ENCODE measurements at regions not wholly inside any gene's neighbourhood (a gene's known extent, or its start where the extent isn't known, plus 50 kb on each side); places are given as distances from the start of the nearest gene placed in this dataset.

DNA sequence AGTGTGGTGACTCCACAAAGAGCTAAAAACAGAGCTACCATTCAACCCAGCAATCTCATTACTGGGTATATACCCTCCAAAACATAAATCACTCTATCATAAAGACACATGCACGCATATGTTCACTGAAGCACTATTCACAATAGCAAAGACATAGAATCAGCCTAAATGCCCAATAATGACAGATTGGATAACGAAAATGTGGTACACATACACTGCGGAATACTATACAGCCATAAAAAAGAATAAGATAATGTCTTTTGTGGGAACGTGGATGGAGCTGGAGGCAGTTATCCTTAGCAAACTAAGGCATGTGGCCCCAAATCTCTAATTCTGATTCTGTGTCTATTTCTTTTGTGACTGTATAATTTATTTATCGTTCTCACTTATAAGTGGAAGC lies 89.0 kb upstream of the PRNP start:
- DNase-seq = no peak

DNA sequence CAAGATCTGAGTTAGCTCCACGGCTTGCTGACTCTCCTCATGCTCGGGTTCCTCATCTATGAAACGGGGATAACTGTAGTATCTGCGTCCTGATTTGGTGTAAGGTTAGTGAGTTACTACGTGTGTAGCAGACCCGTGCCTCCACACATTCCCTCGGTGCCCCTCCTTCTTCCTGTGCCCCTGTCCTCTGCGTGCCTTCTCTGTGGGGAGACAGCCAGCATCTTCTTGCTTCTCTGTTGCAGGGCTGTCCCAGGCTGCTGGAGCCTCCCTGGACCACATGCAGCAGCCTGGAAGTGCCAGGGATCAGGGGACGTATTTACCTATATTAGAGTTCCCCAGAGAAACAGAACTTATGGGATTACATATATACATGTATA lies 93.1 kb upstream of the PRNP start:
- no peak for DNase-seq

DNA sequence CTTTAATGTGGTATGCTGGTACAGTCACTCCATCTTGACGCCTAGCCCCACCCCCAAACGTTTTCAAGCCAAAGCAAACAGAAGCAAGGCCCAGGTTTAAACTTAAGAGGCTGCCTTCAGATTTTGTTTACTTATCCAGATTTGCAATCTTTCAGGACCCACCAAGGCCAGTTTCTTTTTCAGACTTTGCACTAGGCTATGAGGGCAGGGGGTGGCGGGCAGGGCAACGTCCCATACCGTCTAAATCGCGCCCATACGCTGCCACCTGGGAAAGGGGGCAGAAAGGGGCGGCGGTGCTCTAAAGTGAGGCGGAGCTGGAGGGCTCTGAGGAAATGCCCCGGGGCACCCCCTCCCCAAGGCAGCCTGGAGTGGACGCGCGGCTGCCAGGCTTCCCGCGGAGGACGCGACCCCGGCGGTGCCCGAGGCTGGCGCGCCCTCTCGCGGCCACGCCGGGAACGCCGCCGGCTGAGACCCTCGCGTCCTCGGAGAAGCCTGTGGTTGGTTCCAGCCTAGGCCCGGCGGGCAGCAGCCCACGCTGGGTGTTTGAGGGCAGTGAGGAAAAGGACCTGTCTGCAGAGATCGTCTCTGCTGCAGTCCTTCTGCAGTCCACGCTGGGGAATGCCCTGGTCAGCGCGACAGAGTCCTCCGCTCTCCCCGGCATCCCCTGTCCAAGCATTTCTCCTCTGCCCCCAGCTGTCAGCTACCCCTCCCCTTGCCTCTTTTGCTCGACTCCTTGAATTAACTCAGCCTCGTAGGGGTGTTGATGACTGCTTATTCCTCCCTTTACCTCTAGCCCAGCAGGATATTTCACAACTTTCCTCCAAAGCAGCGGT lies 93.7 kb upstream of the PRNP start:
- DNase-seq = peak; percentile 29

DNA sequence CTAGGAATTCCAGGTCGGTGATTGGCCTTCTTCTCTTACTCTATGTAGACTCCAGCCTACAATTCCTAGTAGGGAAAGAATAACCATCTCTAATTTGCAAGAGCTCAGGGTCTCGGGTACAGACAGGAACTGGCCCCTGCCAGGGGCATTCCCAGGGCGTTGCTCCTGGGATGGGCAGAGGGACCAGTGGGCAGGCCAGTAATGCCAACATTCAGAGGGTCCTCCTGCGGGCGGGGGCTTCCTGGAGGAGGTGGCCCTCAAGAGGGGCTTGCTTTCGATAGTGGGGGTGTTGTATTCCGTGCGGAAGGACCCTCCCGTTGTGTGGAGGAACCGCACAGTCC lies 94.3 kb upstream of the PRNP start:
- no peak for DNase-seq

DNA sequence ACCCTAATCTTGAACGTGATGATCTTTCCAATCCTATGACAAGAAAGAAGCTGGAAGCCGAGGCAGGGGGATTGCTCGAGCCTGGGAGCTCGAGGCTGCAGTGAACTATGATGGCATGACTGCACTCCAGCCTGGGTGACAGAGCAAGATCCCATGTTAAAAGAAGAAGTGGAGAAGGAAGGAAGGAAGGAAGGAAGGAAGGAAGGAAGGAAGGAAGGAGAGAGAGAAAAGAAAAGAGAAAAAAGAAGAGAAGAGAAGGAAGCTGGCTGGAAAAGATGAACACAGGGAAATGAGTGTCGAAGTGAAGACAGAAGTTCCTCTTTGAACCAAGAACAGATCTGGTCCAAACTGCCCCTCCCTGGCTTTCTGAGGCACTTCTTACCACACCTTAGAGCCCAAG lies 100.5 kb upstream of the PRNP start:
- no peak for DNase-seq

DNA sequence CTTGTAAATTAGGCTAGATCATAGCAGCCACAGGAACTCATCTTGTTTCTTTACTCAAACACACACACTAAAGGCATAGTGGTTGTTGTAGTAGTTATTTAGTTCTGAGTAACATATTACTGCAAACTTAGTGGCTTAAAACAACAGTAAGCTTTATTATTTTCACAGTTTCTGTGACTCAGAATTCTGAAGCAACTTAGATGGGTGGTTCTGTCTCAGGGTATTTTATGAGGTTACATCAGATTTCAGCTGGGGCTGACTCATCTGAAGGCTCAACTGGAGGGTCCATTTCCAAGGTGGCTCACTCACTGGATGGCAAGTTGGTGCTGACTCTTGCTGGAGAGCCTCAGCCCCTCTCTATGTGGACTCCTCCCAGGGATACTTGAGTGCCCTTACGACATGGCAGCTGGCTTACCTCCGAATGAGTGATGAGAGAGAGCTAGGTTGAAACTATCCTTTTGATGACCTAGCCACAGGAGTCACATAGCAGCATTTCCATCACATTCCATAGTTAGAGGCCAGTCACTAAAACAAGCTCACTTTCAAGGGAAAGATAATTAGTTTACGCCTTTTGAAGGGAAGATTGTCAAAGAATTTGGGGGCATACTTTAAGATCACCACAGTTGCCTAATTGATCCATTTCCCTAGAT lies 101.0 kb upstream of the PRNP start:
- DNase-seq = no peak

DNA sequence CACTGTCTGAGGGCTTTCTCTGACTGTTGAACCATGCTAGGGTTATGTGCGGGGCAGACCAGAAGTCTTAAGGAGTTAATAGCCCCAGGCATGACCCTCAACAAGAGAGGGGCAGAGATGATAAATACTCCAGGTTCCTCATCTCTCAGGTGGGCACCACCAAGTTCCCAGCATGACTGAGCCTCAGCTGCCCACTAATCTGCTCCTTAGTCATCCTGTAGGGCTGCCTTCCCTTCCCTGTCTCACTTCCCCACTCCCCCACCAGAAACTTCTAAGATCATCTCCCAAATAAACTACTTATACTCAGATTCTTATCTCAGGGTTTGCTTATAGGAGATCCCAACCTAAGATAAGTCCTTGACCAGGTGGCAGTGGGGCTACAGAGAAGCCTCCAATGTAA lies 101.7 kb upstream of the PRNP start:
- no peak for DNase-seq

DNA sequence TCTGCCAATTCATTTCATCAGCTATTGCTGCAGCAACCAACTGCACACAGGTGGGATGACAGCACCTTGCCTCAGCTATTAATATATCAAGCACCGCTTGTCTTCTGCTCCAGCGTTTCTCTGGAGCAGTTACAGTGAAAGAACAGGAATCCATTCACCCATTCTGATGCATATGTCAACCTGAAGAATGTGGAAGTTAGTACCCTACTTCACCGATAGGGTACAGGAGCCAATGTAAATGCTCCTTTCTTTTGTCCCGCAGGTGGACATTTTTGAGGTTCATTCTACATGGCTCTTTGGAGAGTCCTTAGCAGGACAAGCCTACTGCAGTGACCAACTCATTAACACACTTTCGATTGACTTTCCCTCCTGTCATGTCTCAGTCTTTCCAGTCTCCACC lies 104.4 kb upstream of the PRNP start:
- DNase-seq = no peak

DNA sequence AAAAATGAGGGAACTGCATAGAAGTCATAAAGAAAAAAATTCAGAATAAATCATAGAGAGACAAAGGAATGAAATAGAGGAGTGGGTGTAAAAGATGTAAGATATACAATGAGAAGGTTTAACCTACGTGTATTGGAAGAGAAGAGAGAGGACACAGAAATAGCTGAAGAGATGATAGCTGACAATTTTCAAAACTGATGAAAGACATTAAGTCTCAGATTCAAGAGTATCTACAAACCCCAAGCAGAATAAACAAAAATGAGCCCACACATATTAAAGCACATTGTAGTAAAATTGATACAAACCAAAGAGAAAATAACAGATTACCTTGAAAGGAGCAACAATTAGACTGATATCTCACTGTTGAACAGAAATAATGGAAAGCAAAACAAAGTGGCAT lies 107.9 kb upstream of the PRNP start:
- DNase-seq = no peak

DNA sequence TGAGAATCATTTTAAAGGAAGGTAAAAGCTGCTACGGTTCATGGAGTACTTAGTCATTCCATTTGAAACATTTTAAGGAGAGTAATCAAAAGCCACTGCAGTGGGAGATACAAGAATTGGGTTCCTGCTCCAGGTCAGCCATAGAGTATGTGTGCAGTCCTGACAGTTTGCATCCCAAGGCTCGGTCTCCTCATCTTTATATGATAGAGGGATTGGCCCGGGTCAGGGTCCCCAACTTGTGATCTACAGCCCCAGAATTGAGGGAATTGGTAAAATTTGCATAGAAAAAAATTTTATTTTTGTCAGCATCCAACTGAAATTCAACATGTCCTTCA lies 111.9 kb upstream of the PRNP start:
- DNase-seq = no peak

DNA sequence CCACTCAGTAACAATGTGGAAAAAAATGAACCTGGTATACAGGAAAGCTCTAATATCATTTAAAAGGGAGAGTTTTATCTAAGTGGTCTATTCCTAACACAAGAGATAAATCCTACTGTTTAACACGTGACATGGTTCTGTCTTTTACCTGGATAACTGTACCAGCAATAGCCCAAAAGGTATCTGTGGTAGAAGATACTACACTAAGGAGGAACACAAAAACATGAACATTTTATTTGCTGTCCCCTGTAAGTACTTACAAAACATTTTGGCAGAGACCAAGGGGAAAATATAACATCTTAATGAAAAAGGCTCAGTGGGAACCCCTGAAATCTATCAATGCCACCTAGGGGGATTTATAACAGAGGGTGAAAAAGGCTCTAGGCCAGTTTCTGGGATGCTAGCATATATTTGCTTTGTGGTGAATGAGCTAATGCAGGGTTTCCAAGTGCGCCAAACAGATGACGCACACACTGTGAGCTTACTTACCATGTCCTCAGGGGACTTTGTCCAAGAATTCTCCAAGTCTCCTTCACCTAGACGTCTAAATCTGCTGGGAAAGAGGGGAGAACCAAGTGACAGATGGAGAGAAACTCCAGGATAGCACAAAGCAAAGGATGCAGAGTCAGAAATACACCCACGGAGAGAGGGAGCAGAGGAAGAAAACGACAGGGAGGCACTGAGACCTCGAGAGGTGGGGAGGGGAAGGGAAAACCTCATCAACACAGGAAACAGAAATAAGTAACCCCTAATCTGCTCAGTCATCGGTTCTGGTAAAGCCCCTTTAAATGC lies 112.5 kb upstream of the PRNP start:
- DNase-seq = no peak

DNA sequence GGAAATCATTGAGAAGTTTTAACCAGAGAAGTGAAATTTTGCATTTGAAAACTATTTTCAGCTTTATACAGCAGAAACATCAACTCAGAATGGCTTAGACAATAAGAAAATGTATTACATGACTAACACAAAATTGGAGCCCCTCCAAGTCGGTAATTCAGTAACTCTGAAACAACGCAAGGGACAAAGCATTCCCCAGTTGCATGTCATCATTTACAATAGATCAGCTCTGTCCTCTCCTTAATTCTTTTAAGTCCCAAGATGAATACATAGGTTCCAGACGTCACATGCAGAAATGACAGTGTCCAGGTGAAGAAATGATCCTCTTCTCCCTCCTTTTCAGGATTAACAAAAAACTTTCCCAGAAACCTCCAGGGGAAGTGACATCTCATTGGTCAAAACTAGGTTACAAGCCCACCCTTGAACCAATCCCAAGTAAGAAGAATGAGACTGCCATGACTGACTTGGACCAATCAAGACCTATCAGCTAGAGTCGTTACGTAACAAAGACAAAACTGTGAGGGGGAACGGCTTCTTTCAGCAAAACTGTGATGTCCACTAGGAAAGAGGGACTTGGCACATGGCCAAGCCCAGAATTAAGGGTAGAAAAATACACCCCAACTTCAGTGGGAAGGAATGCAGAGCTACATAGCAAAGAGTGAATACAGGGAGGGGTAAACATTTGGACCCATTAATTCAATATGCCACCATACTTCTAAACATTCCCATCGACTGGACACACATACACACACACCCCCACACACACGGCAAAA lies 114.3 kb upstream of the PRNP start:
- DNase-seq = no peak

DNA sequence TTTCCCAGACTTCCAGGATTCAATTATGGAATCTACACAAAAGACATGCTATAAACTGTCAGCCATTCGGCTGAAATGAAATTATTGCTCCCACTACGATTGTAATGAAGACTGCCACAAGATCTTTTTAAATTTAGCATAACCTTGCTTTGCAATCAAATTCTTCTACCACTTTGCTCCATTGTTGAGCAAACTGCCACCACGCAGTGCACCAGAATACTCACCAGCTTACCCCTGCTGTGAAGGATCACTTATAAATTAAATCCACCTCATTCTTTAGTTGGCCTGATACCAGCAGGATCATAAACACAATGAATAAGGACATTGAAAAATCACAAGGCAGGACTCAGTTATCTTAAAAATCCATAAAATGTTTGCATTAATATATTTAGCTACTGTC lies 116.4 kb upstream of the PRNP start:
- DNase-seq = no peak

DNA sequence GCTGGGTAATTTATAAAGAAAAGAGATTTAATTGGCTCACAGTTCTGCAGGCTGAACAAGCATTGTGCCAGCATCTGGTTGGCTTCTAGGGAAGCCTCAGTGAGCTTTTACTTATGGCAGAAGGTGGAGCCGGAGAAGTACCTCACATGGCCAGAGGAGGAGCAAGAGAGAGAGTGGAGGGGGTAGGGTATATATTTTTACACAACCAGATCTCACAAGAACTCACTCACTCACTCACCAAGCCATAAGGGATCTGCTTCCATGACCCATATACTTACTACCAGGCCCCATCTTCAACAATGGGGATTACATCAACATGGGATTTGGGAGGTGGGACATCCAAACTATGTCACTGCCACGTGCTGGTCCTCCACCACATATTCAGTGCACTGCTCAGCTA lies 117.2 kb upstream of the PRNP start:
- DNase-seq = no peak

DNA sequence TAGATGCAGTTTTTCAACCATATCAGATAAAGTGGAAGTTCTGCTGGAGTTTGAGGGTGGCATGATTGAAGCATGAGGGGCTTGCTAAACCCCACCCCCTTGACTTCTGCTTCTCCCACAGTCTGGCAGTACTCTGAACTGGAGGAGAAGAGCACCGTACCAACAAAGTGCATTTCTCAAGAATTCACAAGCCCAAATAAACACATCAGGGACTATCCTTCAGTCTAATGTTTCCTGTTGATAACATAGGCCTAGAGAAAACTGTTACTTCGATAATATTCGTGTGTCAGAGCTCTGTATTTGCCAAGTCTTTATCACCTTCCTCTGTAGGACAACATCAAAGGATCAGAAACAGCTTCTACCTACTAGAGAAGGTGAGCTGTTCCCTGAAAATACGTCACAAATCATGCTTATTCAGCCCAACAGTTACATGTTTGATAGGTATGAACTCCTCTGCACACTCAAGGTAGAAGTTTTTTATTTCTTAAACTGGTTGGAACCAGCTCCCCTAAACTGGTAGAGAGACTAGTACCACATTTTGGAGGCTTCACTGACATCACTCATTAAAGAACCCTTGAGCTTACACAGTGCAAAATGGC lies 117.8 kb upstream of the PRNP start:
- no peak for DNase-seq

DNA sequence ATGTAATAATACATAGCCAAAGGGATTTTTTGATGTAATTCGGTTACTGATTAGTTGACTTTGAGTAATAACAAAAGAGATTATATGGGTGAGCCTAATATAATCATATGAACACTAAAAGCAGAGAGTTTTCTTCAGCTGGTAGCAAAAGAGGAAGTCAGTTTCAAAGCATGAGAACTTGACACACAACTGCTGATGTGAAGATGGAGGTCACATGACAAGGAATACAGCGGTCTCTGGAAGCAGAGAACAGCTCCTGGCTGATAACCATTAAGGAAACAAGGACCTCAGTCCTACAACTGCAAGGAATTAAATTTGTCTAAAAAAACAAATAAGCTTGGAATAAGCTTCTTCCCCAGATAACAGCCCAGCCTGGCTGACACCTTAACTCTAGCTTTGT lies 119.1 kb upstream of the PRNP start:
- no peak for DNase-seq

DNA sequence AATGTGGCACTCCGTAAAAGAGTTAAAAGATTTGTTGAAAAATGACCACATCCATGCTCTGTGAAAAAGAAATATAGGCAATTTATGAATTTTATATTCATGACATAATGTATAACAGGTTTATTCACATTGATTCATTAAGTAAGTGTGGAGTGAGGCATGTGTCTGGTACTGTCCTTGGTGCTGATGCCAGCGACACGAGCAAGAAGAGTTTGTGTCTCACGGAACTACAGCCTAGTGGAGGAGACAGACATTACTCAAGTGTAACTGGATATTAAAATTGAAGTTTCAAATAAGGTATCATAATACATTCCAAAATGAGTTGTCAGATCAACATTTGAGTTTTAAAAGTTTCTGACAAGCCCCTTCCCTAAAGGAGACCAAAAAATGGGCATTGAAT lies 122.7 kb upstream of the PRNP start:
- DNase-seq = no peak

DNA sequence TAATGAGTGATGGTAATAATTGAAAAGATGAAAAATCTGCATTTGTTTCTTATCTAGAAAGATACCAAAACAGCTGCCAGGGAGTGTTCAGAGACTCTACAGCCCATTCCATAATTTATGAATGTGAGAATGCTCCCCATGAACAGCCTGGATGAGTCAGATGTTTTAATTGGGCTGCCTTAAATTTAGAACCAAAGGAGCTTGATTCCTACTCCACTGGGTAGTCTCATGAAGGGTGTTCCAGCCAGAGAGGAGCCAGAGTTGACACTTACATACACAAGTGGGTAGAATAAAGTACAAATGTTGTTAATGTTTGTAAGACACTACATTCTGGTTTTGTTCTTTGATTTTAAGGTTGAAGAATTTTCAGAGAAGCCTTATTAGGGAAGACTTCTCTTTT lies 123.2 kb upstream of the PRNP start:
- no peak for DNase-seq

DNA sequence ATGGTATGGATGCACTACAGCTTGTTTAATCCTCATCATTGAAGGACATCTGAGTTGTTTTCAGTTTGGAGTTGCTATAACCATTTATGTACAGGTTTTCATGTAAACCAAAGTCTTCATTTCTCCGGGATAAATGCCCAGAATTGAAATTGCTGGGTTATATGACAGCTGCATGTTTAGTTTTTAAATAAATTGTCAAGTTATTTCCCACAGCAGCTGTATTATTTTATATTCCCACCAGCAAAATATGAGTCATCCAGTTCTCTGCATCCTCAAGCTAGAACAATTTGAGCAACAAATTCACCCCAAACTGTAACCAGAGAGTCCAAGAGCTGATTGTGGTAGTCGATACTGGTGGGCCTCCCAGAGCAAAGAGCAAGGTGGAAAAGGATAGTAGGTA lies 125.6 kb upstream of the PRNP start:
- no peak for DNase-seq

DNA sequence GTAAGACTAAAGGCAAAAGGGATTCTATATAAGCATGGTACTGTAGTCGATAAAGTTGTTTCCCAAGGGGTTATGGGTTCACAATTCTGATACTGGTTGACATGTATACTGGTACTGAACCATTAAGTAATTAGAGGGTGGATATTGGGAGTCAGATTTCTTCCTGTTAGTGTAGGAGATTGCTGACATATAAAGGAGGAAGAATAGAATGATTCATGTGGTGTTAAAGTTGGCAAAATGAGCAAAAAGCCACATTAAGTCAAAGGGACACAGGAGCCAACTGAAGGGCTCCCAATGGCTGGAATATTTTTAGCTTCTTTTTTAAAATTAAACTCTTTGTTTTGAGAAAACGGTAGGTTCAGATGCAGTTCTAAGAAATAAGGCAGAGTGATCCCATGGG lies 126.3 kb upstream of the PRNP start:
- no peak for DNase-seq

DNA sequence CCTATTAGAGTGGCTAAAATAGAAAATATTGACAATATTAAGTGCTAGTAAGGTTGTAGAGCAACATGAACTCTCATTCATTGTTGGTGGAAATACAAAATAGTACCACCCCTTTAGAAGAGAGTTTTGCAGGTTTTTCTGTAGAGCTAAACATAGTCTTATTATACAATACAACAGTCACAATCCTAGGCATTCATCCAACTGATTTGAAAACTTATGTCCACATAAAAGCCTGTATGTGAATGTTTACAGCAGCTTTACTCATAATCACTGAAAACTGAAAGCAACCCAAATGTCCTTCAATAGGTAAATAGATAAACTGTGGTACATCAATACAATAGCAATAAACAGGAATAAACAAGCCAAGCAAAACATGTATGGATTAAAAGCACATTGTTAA lies 127.2 kb upstream of the PRNP start:
- DNase-seq = no peak

DNA sequence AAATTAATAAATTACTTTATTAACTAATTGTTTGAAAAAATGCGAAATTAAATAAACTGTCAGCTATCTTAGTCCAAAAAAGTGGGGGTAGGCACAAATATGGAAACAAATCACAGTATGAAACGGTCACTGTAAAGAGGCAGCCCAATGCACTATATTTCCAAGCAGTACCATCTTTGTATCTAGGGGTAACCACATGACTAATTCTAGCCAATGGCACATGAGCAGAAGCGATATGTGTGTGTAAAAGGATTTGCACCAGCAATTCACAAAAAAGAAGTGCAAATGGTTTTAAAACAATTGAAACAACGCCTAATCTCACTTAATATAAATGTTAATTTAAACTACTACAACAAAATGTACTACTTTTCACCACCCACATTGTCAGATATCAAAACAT lies 129.5 kb upstream of the PRNP start:
- no peak for DNase-seq

DNA sequence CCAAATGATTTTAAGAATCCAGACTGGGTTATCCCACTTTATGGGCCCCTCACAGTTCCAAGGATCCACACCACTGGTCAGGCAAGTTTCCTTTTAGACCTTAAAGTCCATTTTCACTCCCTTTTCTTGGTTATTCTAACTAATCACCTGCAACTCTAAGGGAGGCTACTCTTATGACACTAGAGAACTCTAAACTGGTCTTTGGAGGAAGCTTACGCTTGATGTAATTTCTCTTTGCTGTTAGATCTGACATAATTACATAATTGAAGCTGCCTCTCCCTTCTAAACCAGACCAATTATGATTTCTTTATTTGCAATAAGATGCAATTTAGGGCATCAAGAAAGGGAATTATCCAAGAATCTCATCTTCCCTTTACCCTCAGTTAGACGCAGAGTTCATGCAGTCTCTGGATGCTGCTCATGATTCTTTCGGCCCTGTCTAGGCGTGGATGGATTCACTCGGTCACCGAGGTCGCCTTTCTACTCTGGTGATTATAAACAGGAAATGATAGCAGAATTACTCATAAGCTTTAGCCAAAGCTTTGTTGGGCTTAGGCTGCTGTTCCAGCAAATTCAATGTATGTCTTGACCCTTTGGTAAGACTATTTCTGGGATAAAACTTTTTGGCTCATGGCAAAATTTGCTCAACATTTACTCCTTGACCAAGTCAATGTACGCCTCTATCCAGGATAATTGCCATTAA lies 130.9 kb upstream of the PRNP start:
- no peak for DNase-seq

Data from SHP77 treated with DMSO at 0.1 percent for 48 hours (cell line).